Activated CD4-positive, alpha-beta T cell treated with anti-CD3 and anti-CD28 coated beads, Interleukin-2, amount 10 ng/mL, durations not matched to agents 7 days and 5 days (primary cell): ENCODE measurements at regions not wholly inside any gene's neighbourhood (a gene's known extent, or its start where the extent isn't known, plus 50 kb on each side); places are given as distances from the start of the nearest gene placed in this dataset.
"Not testable (repeated sequence)": the region's sequence is repeated elsewhere in the genome, so short reads cannot be mapped to it uniquely, and the experiment has no call there.

ENCODE experiments used
- CTCF ChIA-PET: fragments of 350-600 bp; sonication (Branson Sonifier 250); formaldehyde crosslinking; loops from one replicate; lab custom pipeline; 2021; ENCODE audit warnings: antibody characterized with exemption; lab: Charles Lee
- POLR2A ChIA-PET: fragments of 350-600 bp; sonication (Branson Sonifier 250); formaldehyde crosslinking; loops from one replicate; lab custom pipeline; 2021; ENCODE audit warnings: antibody characterized with exemption; lab: Charles Lee
- DNase-seq: peaks from one replicate; pipeline ENCODE4 v3.0.0-alpha.2; 2020
- H3K27ac Mint-ChIP-seq: one replicate; pipeline ENCODE4 v1.8.0; 2021; ENCODE audit warnings: mild to moderate bottlenecking, moderate library complexity, mixed read lengths
- H3K27me3 Mint-ChIP-seq: one replicate; pipeline ENCODE4 v1.8.0; 2021; ENCODE audit warnings: mixed read lengths
- H3K36me3 Mint-ChIP-seq: one replicate; pipeline ENCODE4 v1.8.0; 2021; ENCODE audit warnings: low read depth, mixed read lengths
- H3K4me1 Mint-ChIP-seq: one replicate; pipeline ENCODE4 v1.8.0; 2021; ENCODE audit warnings: mixed read lengths
- H3K4me3 Mint-ChIP-seq: one replicate; pipeline ENCODE4 v1.8.0; 2021; ENCODE audit warnings: mild to moderate bottlenecking, moderate library complexity, mixed read lengths
- H3K9me3 Mint-ChIP-seq: one replicate; pipeline ENCODE4 v1.8.0; 2021; ENCODE audit warnings: mixed read lengths

DNA sequence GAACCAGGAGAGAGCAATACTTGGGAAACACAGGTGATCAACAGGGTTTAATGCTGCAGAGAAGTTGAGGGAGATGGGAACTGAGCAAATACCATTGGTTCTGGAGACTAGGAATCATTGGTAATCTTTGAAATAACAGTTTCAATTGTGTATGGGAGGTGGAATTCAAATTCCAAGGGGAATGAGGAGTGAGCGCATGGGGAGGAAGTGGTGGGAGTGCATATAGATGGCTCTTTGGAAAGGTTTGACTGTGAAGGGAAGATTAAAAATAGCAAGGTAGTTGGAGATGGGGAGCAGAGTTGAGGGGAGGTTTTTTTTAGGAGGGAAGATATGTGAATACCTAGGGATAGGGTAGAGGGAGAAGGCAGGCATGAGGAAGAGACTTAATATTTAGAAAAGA is 51.1 kb upstream of the ROPN1 start:
- CTCF ChIA-PET = no interaction called here
- Mint-ChIP-seq H3K4me1 (no peaks in the 10 kb centered on the region), H3K36me3 (no peaks in the 10 kb centered on the region), H3K9me3 (no peaks in the 10 kb centered on the region), H3K27ac (no peak overlapping the region), H3K4me3 (no peak overlapping the region), H3K27me3 (peaks cover 15% of the 10 kb centered on the region)
- POLR2A ChIA-PET = no interaction called here
- no peak for DNase-seq

DNA sequence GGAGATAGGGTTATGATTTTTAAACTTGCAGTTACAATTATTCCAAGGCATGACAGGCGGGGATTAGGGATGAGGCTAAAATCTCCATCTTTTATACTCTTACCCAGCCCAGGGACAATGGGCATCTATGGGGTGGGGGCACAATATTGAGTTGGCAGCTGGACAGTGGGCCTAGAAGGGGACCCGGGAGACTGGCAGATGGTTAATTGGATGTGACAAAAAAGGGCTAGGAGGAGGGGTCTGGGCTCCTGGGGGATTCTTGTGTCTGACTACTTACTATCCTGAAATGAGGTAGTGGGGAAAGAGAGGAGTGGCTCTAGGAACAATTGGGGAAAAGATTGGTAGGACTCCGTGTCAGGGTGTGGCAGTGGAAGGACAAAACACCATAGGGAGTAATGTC is 53.0 kb upstream of the ROPN1 start:
- Mint-ChIP-seq H3K27ac (no peak overlapping the region), H3K4me3 (no peak overlapping the region), H3K27me3 (peaks cover 15% of the 10 kb centered on the region), H3K36me3 (no peaks in the 10 kb centered on the region), H3K4me1 (no peaks in the 10 kb centered on the region), H3K9me3 (no peaks in the 10 kb centered on the region)
- ChIA-PET CTCF (interaction anchor here (1.5 kb wide), 1 partner anchor 12 kb away, joined by 4 read pairs; the partner anchor contains the start of gene KALRN), POLR2A (no interaction called here)
- DNase-seq = no peak

DNA sequence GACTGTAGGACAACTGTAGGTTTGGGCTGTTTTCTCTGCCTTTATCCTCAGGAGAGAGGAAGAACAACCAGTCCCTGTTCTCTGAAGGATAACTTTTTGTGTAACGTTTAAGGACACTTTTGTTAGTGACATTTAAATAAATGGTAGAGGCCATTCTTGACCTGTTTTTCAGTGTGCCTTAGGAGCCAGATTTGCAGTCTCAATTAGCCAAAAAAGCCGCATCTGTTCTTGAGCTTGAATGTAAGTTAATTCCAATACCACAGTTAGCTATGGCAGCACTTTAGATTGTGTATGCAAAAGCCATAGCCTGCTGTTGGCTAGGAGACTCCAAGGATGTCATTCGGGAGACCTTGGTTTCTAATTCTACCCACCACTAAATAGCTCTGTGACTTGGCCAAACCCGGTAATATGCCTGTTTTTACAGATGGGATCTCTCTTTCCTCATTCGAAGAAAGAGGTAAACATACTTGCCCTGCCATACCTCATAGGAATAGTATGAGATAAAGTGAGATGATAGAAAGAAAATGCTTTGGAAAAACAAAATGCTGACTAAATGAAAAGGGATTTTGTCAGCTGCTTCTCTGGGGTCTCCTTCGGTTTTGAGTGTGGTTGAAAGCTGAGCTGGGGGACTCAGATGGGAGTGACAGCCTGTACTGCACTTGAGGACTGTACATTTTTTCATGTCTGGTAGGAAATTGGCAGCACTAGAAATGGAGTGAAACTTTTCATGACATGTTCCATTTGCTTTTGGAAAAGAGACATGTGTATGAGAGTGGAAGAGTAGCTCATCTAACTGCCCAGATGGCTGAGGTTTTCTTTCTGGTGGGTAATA is 57.3 kb upstream of the ROPN1 start:
- Mint-ChIP-seq H3K27ac (no peak overlapping the region), H3K4me1 (no peaks in the 10 kb centered on the region), H3K4me3 (no peak overlapping the region), H3K36me3 (no peaks in the 10 kb centered on the region), H3K9me3 (no peaks in the 10 kb centered on the region), H3K27me3 (peaks cover 17% of the 10 kb centered on the region)
- POLR2A ChIA-PET = no interaction called here
- CTCF ChIA-PET = interaction anchor here (1.5 kb wide), 1 partner anchor 16 kb away, joined by 5 read pairs; the partner anchor contains the start of gene KALRN
- DNase-seq = no peak

DNA sequence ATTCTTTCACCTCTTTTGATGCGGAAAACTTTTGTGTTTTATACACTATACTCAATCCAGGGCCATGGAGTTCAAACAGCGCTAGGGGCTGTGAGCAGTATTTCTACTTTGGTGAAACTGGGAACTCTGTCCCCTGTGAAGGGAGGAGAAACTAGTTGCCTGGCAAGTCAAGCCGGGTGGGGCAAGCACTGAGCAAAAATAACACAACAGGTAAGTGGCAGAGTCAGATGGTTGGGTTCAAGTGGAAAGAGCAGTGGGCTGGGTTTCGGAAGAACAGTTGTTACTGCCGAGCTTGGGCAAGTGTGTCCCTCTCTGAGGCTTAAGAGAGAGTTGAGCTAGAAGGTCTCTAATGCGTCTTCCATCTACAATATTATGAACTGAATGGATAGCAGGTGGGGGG is 59.7 kb upstream of the ROPN1 start:
- no peak for DNase-seq
- CTCF ChIA-PET = no interaction called here
- Mint-ChIP-seq H3K9me3 (no peaks in the 10 kb centered on the region), H3K27me3 (peaks cover 12% of the 10 kb centered on the region), H3K36me3 (no peaks in the 10 kb centered on the region), H3K27ac (no peak overlapping the region), H3K4me1 (no peaks in the 10 kb centered on the region), H3K4me3 (no peak overlapping the region)
- POLR2A ChIA-PET = no interaction called here

DNA sequence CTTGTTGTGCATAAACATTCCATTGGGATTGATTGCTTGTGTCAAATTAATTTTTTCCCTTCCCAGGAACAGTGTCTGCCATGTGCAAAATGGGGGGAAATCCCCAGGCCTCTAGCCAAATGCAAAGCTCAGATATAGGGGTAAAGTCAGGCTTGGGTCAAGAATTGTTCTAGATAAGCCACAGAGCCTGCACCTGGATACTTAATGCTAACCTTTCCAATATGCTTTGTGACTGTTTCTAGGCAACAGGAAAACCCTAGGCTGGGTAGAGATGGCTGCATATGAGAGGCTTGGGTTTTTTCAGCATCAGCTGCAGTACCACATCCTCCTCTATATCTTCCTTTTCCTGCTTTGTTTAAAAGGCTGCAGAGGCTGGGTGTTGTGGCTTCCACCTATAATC is 61.9 kb upstream of the ROPN1 start:
- H3K27ac Mint-ChIP-seq = no peak overlapping the region
- H3K36me3 Mint-ChIP-seq = no peaks in the 10 kb centered on the region
- no peaks in the 10 kb centered on the region for H3K4me1 Mint-ChIP-seq
- no peaks in the 10 kb centered on the region for H3K9me3 Mint-ChIP-seq
- ChIA-PET POLR2A (no interaction called here), CTCF (no interaction called here)
- peaks cover 18% of the 10 kb centered on the region for H3K27me3 Mint-ChIP-seq
- no peak for DNase-seq
- no peak overlapping the region for H3K4me3 Mint-ChIP-seq

DNA sequence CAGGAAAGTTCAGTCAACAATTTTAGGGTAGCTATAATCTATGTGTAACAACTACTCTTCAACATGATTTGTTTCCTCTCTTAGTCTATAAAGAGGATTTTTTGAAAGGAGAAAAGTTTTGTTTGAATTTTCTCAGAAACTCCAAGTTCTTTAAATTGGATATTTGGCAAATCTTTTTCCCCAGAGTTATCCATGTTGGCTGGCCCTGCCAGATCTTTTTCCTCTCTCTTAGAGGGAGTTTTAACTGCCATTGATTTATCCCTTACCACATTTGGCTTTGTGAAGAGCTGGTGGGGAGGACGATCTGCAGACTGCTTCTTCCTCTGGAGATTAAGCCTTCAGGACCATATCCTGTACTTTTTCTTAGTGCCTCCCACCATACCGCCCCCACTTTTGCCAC is 64.9 kb upstream of the ROPN1 start:
- H3K4me3 Mint-ChIP-seq = no peak overlapping the region
- no peak overlapping the region for H3K27ac Mint-ChIP-seq
- no peaks in the 10 kb centered on the region for H3K36me3 Mint-ChIP-seq
- CTCF ChIA-PET = no interaction called here
- no peaks in the 10 kb centered on the region for H3K4me1 Mint-ChIP-seq
- no peak for DNase-seq
- POLR2A ChIA-PET = no interaction called here
- peaks cover 18% of the 10 kb centered on the region for H3K27me3 Mint-ChIP-seq
- no peaks in the 10 kb centered on the region for H3K9me3 Mint-ChIP-seq

DNA sequence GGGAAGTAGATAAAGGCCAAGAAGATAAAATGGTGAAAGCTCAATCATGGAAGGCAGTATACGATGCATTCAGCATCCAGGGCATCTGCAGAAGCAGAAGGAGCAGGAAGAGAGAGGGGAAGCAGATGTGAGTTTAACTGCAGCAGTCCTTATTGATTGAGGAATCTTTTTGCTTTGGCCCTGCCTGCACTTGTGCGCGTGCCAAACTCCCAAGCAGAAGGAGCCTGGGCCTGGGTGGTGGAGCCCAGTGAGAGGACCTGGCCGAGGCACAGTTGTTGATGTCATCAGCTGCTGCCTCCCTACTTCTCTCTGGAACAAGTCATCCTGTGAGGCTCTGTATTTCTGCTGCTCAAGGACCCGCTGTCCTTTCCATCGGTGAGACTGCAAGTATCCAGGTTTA is 65.5 kb upstream of the ROPN1 start:
- Mint-ChIP-seq H3K27ac (no peak overlapping the region), H3K27me3 (peaks cover 17% of the 10 kb centered on the region), H3K4me1 (no peaks in the 10 kb centered on the region), H3K36me3 (no peaks in the 10 kb centered on the region), H3K4me3 (no peak overlapping the region), H3K9me3 (no peaks in the 10 kb centered on the region)
- POLR2A ChIA-PET = no interaction called here
- CTCF ChIA-PET = no interaction called here
- DNase-seq = no peak

DNA sequence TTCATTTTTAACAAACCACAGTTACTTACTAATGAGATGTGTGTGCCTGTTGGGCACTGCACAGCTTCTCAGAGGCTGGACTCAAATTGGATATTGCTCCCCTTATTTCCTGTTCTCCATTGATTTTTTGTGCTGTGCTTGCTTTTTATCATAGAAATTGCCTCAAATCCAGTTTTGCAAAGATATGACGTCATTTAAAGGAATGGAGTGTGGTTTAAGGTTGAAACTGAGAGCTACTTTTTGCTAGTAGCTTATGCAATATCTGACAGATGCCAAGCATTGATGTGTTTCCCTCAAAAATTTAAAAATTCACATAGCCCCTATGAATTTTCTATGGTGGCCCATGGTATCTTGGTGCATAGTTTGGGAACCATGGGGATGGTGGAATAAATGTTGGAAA is 67.7 kb upstream of the ROPN1 start:
- CTCF ChIA-PET = interaction anchor here (2.2 kb wide), 1 partner anchor 26 kb away, joined by 5 read pairs; the partner anchor contains the start of gene KALRN
- Mint-ChIP-seq H3K36me3 (no peaks in the 10 kb centered on the region), H3K27ac (no peak overlapping the region), H3K4me3 (no peak overlapping the region), H3K9me3 (no peaks in the 10 kb centered on the region), H3K27me3 (peaks cover 17% of the 10 kb centered on the region), H3K4me1 (no peaks in the 10 kb centered on the region)
- DNase-seq = no peak
- POLR2A ChIA-PET = no interaction called here

DNA sequence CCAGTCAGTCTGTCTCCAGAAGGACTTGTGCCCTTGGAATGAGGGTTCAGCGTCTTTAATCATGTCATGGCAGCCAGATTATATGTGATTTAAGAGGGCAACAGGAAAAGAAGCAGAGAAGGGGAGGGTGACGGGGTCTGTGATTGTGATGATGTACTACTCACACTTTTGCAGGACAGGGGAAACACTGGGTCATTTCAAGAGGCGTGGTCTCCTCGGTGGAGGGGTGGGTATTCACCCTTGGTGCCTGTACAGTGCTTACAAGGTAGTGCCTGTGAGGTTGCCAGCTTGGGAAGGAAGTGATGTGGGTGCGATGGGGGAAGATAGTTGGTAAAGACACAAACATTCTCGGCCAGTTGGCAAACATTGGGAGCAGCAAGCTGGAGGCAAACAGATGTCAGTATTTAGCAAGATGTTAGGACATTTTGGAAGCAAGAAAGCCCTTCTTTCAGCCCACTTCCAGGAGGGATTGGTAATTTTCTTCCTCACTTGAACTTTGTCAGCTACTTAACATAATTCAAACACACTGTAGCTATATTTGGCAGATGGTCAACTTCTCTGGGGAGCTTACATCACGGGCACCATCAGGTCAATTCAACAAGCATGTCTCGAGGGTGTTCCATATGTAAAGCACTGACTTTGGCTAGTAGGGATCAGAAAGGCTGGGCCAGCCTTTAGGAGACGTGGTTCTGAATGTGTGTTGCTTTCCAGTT is 71.4 kb upstream of the ROPN1 start:
- ChIA-PET CTCF (no interaction called here), POLR2A (no interaction called here)
- Mint-ChIP-seq H3K4me3 (no peak overlapping the region), H3K4me1 (no peaks in the 10 kb centered on the region), H3K27ac (no peak overlapping the region), H3K9me3 (no peaks in the 10 kb centered on the region), H3K27me3 (peaks cover 10% of the 10 kb centered on the region), H3K36me3 (no peaks in the 10 kb centered on the region)
- DNase-seq = no peak

DNA sequence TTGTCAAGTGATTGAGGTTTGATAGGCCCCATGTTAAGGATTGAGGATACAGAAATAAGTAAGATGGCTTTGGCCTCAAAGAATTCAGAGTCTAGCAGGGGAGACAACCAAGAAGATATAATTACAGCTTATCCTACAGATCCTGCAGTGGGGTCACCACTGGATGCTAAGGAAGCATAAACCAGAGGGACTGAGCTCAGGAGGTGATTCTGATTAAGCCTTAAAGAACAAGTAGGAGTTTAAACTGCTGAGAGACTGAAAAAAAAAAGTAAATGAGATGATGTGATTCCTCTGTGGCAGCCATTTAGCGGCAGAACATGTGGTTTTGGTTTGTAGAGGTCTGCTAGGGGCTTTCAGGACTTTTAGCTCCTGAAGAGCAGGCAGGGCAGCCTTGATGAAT is 72.1 kb upstream of the ROPN1 start:
- no peak for DNase-seq
- Mint-ChIP-seq H3K9me3 (no peaks in the 10 kb centered on the region), H3K36me3 (no peaks in the 10 kb centered on the region), H3K27ac (no peak overlapping the region), H3K4me3 (no peak overlapping the region), H3K4me1 (no peaks in the 10 kb centered on the region), H3K27me3 (peaks cover 8% of the 10 kb centered on the region)
- POLR2A ChIA-PET = no interaction called here
- CTCF ChIA-PET = interaction anchor here (0.6 kb wide), 2 partner anchors 10 to 219 kb away, joined by 5 to 6 read pairs; no protein-coding TSS in a partner anchor

DNA sequence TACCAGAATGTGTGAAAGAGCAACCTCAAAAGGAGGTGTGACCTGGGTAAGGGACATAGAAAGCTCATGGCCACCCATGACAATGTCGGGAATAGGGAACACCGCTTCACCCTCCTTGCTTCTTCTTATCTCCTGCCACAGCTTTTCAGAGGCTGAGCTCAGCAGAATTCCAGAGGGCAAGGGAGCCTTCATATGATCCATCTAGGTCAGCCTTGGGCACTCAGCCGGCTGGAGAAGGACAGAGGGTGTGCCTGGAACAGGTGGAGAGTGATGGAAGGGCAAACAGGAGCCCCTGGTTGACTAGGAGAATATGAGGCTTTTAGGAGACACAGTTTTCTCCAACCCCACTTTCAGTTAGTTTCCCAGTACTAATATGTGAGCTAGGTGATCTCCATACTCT is 74.6 kb upstream of the ROPN1 start:
- not testable (repeated sequence) for H3K27me3 Mint-ChIP-seq, H3K27ac Mint-ChIP-seq
- CTCF ChIA-PET = interaction anchor here (0.6 kb wide), 1 partner anchor 56 kb away, joined by 3 read pairs; no protein-coding TSS in a partner anchor

DNA sequence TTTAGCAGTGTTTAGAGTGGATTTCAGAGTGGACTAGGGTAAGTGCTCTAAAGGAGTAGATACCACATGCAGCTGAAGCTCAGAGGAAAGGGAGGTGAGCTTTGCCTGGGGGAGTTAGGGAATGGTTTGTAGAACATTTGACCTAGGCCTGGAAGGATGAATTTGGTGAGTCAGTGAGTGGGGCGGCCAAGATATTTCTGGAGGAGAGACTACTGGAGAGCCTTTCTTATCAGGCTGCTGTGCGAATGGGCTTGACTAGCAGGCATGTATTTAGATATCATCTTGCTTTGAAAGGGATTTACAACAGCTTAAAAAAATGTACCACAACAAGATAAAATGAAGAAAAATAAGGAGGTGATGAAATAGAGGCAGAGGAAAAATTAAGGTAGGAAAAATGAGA is 77.8 kb upstream of the ROPN1 start:
- H3K36me3 Mint-ChIP-seq, H3K4me3 Mint-ChIP-seq, CTCF ChIA-PET, POLR2A ChIA-PET, H3K4me1 Mint-ChIP-seq, DNase-seq, H3K9me3 Mint-ChIP-seq, H3K27ac Mint-ChIP-seq: not testable (repeated sequence)
- peaks cover 21% of the 10 kb centered on the region for H3K27me3 Mint-ChIP-seq

More for the DNA sequence above, 74.6 kb upstream of the ROPN1 start:
- H3K4me3 Mint-ChIP-seq, H3K9me3 Mint-ChIP-seq, DNase-seq, H3K4me1 Mint-ChIP-seq, POLR2A ChIA-PET, H3K36me3 Mint-ChIP-seq: not testable (repeated sequence)

DNA sequence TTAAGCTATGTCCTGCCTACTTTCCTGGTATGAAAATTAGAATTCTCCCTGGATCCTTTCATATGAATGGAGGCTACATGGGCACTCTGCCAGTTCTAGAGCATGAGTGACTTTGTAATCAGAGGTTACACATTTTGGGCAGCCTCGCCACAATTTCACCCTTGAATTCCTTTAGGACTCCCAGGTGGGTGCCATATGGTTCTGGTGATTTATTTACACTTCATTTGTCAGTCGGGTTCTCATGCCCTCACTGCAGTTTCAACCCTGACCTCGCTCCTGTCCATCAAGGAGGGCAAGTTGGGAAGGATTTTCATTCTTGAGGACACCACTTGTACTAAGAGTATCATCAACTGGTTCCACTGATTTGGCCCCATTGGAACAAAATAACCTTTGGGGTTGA is 83.2 kb upstream of the ROPN1 start:
- H3K9me3 Mint-ChIP-seq, H3K36me3 Mint-ChIP-seq, DNase-seq, CTCF ChIA-PET, H3K4me1 Mint-ChIP-seq, H3K27ac Mint-ChIP-seq, H3K4me3 Mint-ChIP-seq, POLR2A ChIA-PET: not testable (repeated sequence)
- H3K27me3 Mint-ChIP-seq = peaks cover 29% of the 10 kb centered on the region
